GM12875 (cell line): ENCODE measurements at regions not wholly inside any gene's neighbourhood (a gene's known extent, or its start where the extent isn't known, plus 50 kb on each side); places are given as distances from the start of the nearest gene placed in this dataset.

Experiments used
- H3K4me3 ChIP-seq: one replicate; pipeline ENCODE4 v1.5.1; 2011; ENCODE audit warnings: low read depth, low read length, control low read depth
- TF ChIP-seq, protein P1 (sequence below): IDR thresholded peaks from 2 replicates; pipeline ENCODE4 v1.5.1; 2011; ENCODE audit warnings: low read depth, mild to moderate bottlenecking, control low read depth, inconsistent platforms, low read length, moderate library complexity, borderline replicate concordance; ENCODE audit not compliant: insufficient read depth

DNA sequence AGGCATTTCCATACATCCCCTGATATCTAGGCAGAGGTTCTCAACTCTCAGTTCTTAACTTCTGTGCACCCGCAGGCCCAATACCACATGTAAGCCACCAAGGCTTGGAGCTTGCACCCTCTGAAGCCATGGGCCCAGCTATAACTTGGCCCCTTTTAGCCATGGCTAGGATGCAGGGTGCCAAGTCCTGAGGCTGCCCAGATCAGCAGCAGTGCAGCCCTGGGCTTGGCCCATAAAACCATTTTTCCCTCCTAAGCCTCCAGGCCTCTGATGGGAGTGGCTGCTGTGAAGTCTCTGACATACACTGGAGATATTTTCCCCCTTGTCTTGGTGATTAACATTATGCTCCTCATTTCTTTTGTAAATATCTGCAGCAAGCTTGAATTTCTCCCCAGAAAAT, 110.3 kb upstream of the CNTN1 start:
- TF ChIP-seq, protein P1, sequence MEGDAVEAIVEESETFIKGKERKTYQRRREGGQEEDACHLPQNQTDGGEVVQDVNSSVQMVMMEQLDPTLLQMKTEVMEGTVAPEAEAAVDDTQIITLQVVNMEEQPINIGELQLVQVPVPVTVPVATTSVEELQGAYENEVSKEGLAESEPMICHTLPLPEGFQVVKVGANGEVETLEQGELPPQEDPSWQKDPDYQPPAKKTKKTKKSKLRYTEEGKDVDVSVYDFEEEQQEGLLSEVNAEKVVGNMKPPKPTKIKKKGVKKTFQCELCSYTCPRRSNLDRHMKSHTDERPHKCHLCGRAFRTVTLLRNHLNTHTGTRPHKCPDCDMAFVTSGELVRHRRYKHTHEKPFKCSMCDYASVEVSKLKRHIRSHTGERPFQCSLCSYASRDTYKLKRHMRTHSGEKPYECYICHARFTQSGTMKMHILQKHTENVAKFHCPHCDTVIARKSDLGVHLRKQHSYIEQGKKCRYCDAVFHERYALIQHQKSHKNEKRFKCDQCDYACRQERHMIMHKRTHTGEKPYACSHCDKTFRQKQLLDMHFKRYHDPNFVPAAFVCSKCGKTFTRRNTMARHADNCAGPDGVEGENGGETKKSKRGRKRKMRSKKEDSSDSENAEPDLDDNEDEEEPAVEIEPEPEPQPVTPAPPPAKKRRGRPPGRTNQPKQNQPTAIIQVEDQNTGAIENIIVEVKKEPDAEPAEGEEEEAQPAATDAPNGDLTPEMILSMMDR, result no peak
- no peak overlapping the region for H3K4me3 ChIP-seq

DNA sequence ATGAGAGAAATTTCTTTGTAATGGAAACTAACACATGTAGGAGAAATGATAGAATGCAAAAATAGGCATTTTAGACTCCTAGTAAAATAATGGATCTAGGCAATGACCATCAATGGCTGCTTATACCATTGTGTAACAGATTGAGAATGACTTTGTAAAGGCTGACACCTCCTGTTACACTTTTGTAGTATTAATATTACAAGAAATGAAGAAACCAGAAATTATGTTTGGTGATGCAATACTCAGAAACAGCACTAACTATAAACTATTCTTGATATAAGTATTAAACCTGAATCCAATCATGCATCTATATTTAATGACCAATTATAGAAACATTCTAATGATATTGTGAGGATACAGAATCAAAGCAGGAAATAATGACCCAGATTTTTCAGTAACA, 108.5 kb upstream of the CNTN1 start:
- TF ChIP-seq, protein P1, result no peak
- no peak overlapping the region for H3K4me3 ChIP-seq

DNA sequence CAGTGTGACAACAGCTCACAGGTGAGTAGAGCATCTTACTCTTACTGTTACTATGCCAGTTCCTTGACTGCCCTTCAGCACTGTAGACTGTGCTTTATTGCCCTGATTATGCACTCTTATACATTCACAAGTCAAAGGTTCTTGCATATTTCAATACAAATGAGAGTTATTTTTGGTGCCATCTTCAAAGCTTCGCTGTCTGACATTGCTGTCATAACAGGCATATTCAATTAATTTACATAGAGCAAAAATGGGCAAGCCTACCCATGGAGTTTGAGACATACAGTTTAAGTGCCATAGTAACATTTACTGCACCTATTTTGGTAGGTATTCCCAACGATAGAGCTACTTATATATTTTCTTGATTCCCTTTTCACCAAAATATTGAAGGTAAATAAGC, 107.5 kb upstream of the CNTN1 start:
- H3K4me3 ChIP-seq, result no peak overlapping the region
- TF ChIP-seq, protein P1, result no peak

DNA sequence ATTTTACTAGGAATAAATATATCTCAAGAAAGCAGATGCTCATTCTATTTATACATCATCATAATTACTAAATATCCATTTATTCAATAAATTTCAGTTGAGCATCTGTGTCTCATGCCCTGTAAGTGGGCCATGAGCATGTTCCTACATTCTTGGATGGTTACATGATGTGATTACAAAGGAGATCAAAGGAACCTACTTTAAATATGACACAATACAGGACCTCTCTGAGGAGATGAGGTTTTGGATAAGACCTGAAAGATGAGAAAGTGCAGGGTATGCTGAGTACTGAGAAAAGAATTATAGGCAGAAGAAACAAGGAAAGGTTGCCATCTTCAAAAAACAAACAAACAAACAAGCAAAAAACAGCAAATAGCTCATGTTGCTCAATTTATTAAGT, 105.4 kb upstream of the CNTN1 start:
- TF ChIP-seq, protein P1, result no peak
- H3K4me3 ChIP-seq, result no peak overlapping the region

DNA sequence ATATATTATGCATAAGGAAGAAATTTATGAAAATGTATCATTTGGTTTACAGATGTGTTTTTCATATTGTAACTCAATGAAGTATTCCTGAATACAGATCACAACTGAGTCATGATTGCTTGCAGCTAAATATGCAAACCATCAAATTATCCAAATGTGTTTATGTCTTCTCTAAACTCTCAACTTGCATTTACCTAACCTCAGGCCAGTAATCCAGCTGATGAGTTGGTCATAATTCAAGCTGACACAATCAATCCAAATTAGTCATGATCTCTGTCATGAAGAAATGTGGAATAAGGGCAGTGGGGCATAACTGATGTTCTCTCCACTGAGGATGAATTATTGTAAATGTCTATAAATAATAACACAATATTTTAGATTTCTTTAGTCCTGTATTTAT, 104.8 kb upstream of the CNTN1 start:
- TF ChIP-seq, protein P1, result no peak
- H3K4me3 ChIP-seq, result no peak overlapping the region

DNA sequence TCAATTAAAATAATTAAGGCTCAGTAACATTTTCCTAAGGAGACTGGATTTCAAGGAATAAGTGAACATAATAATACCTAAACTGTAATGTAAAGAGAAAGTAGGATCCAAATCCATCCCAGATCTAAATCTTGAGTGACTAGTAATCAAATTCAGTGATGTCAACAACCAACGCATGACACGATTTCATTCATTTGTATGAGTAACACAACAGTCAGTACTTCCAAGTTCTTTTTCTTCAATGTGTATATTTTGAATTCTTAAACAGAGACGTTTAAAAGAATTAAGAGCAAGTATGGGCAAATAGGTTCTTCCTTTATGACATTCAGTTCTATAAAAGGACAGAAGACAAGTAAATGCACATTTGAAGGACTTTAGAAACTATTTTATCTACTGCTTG, 104.3 kb upstream of the CNTN1 start:
- no peak overlapping the region for H3K4me3 ChIP-seq
- TF ChIP-seq, protein P1, result no peak

DNA sequence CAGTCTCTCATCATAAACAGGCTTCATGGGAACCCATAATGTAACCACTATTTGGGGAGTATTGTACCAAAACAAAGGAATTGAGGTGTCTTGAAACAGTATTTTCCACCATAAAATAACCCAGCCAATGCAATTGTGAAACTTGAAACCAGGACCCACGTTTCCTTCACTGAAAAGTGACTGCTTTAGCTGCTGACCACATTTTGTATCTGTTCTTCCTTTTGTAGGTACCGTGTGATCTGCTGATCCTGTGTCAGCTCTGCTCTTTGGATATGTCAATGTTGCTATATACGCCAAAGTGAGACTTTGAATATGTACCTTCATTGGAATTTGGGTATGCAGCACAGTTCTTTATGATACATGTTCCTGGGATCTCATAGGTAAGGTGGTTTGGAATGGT, 95.1 kb upstream of the CNTN1 start:
- TF ChIP-seq, protein P1, result no peak
- no peak overlapping the region for H3K4me3 ChIP-seq
